ENCODE measurements at regions not wholly inside any gene's neighbourhood (a gene's known extent, or its start where the extent isn't known, plus 50 kb on each side); places are given as distances from the start of the nearest gene placed in this dataset.
A peak's percentile ranks its signal among the peaks of the same experiment; 100 is the strongest.

GRCh38 chr7:25391295-25391861, 163.1 kb upstream of the NPVF start:
- H3K4me1 Mint-ChIP-seq = no peaks in the 10 kb centered on the region
- POLR2A ChIA-PET = interaction anchor here (0.5 kb wide), 1 partner anchor 178 kb away, joined by 3 read pairs; no protein-coding TSS in a partner anchor

More at GRCh38 chr7:25391295-25391861, 163.1 kb upstream of the NPVF start:
- Histone ChIP-seq H4K20me1 (ENCODE audit: control insufficient read depth, insufficient read depth, low read length, poor library complexity, severe bottlenecking) (no peaks in the 10 kb centered on the region), H3K27ac (ENCODE audit: low read length in 2 of 2) (no peak overlapping the region), H3K79me2 (ENCODE audit: control insufficient read depth, insufficient read depth, low read length) (no peaks in the 10 kb centered on the region), H3K36me3 (replicated peaks in 1 of 2; ENCODE audit: control extremely low read depth in 1 of 2, control insufficient read depth in 1 of 2, extremely low read depth in 1 of 2, insufficient read depth in 2 of 2, low read length in 1 of 2) (no peaks in the 10 kb centered on the region), H2AFZ (ENCODE audit: insufficient read depth, low read depth, low read length, poor library complexity, severe bottlenecking) (no peak overlapping the region), H3K4me1 (ENCODE audit: control insufficient read depth in 2 of 2, insufficient read depth in 2 of 2, low read length in 2 of 2) (no peaks in the 10 kb centered on the region), H3K27me3 (replicated peaks in 1 of 4; ENCODE audit: control extremely low read depth in 1 of 4, control insufficient read depth in 3 of 4, insufficient read depth in 4 of 4, low read length in 3 of 4) (peaks cover 0 to 4% (median 2%) of the 10 kb centered on the region in 4 experiments), H3K4me3 (ENCODE audit: control extremely low read depth in 1 of 5, extremely low read depth in 1 of 5, insufficient read depth in 1 of 5, low read depth in 2 of 5, low read length in 4 of 5) (no peak overlapping the region), H3K9me3 (ENCODE audit: control extremely low read depth in 1 of 3, control insufficient read depth in 2 of 3, insufficient read depth in 1 of 3, low read length in 2 of 3) (no peaks in the 10 kb centered on the region), H3K9ac (ENCODE audit: low read length) (no peak overlapping the region), H3K4me2 (replicated peaks; ENCODE audit: low read depth, low read length, poor library complexity, severe bottlenecking) (no peak overlapping the region)
- WGBS (ENCODE audit: insufficient coverage) = no CpG with 5 or more reads among the region's 5 CpGs
- Mint-ChIP-seq H3K9me3 (ENCODE audit: insufficient read depth) (no peaks in the 10 kb centered on the region), H3K27me3 (peaks cover 26% of the 10 kb centered on the region), H3K4me3 (no peak overlapping the region), H3K27ac (no peak overlapping the region)
- intact Hi-C loops (cut with micrococcal nuclease) = loop anchor here (1.0 kb wide), 1 partner anchor 175 kb away; no protein-coding TSS in a partner anchor
- ATAC-seq (ENCODE audit: low read depth) (no peak), DNase-seq (peak; percentile 36)
- no peak for TF ChIP-seq EZH2 (IDR thresholded peaks at IDR 0.05; ENCODE audit: borderline replicate concordance, insufficient read depth, low read depth, low read length, poor library complexity, severe bottlenecking)
- peak; percentile 62 for TF ChIP-seq CTCF (IDR thresholded peaks at IDR 0.05)
- CTCF ChIA-PET = interaction anchor here (0.9 to 10.1 kb wide), 8 partner anchors 9 to 463 kb away, joined by 3 to 188 read pairs (median 4); no protein-coding TSS in a partner anchor
